Memory B cell (primary cell): ENCODE measurements at regions not wholly inside any gene's neighbourhood (a gene's known extent, or its start where the extent isn't known, plus 50 kb on each side); places are given as distances from the start of the nearest gene placed in this dataset.
"Not testable (repeated sequence)": the region's sequence is repeated elsewhere in the genome, so short reads cannot be mapped to it uniquely, and the experiment has no call there.

Experiments used
- ATAC-seq: fragments of 150-1000 bp; cut with Tn5 transposase; 2 replicates; pipeline ENCODE4 v1.10.0; 2021; ENCODE audit warnings: low read depth, mild to moderate bottlenecking, moderate library complexity
- DNase-seq, 2 donors: peaks; one replicate each; pipeline ENCODE4 v3.0.0; 2022; ENCODE audit warnings: low spot score in 2 of 2
- H3K27ac Mint-ChIP-seq: one replicate; pipeline ENCODE4 v1.8.0; 2022; ENCODE audit warnings: mild to moderate bottlenecking, moderate library complexity, mixed read lengths
- H3K27me3 Mint-ChIP-seq: one replicate; pipeline ENCODE4 v1.8.0; 2022; ENCODE audit warnings: mixed read lengths
- H3K36me3 Mint-ChIP-seq: one replicate; pipeline ENCODE4 v1.8.0; 2022; ENCODE audit warnings: mild to moderate bottlenecking, mixed read lengths
- H3K4me1 Mint-ChIP-seq: one replicate; pipeline ENCODE4 v1.8.0; 2022; ENCODE audit warnings: mixed read lengths
- H3K4me3 Mint-ChIP-seq: one replicate; pipeline ENCODE4 v1.8.0; 2022; ENCODE audit warnings: mild to moderate bottlenecking, moderate library complexity, mixed read lengths
- H3K9me3 Mint-ChIP-seq: one replicate; pipeline ENCODE4 v1.8.0; 2022; ENCODE audit warnings: mixed read lengths

- H3K9me3 Mint-ChIP-seq = peaks cover 11% of the 10 kb centered on the region
- H3K27ac Mint-ChIP-seq = no peak overlapping the region
- H3K4me1 Mint-ChIP-seq = no peaks in the 10 kb centered on the region
- H3K27me3 Mint-ChIP-seq = no peaks in the 10 kb centered on the region
- DNase-seq (no peak), ATAC-seq (no peak)
- H3K4me3 Mint-ChIP-seq = no peak overlapping the region
- no peaks in the 10 kb centered on the region for H3K36me3 Mint-ChIP-seq
These were observed 366.4 kb upstream of the NFIA start for GRCh38 chr1:60715970-60716369.

GRCh38 chr1:60709426-60709825 is 372.9 kb upstream of the NFIA start:
- Mint-ChIP-seq H3K36me3 (no peaks in the 10 kb centered on the region), H3K27me3 (peaks cover 2% of the 10 kb centered on the region)

GRCh38 chr1:60705026-60705425 is 377.3 kb upstream of the NFIA start:
- peaks cover 2% of the 10 kb centered on the region for H3K27me3 Mint-ChIP-seq
- no peak overlapping the region for H3K4me3 Mint-ChIP-seq
- DNase-seq (no peak), ATAC-seq (no peak)
- H3K9me3 Mint-ChIP-seq = peaks cover 9% of the 10 kb centered on the region
- H3K36me3 Mint-ChIP-seq = no peaks in the 10 kb centered on the region
- H3K27ac Mint-ChIP-seq = no peak overlapping the region
- no peaks in the 10 kb centered on the region for H3K4me1 Mint-ChIP-seq

More at GRCh38 chr1:60709426-60709825, 372.9 kb upstream of the NFIA start:
- no peaks in the 10 kb centered on the region for H3K4me1 Mint-ChIP-seq
- no peak overlapping the region for H3K27ac Mint-ChIP-seq
- DNase-seq (no peak), ATAC-seq (no peak)
- H3K4me3 Mint-ChIP-seq = no peak overlapping the region
- peaks cover 17% of the 10 kb centered on the region for H3K9me3 Mint-ChIP-seq

- no peaks in the 10 kb centered on the region for H3K36me3 Mint-ChIP-seq
- DNase-seq (no peak), ATAC-seq (no peak)
- H3K4me3 Mint-ChIP-seq = no peak overlapping the region
- no peak overlapping the region for H3K27ac Mint-ChIP-seq
- H3K4me1 Mint-ChIP-seq = no peaks in the 10 kb centered on the region
- H3K27me3 Mint-ChIP-seq = peaks cover 2% of the 10 kb centered on the region
- H3K9me3 Mint-ChIP-seq = peaks cover 6% of the 10 kb centered on the region
These were observed 379.2 kb upstream of the NFIA start for GRCh38 chr1:60703155-60703554.

- Mint-ChIP-seq H3K4me1 (no peaks in the 10 kb centered on the region), H3K27me3 (no peaks in the 10 kb centered on the region), H3K4me3 (no peak overlapping the region), H3K9me3 (peaks cover 5% of the 10 kb centered on the region), H3K36me3 (no peaks in the 10 kb centered on the region), H3K27ac (no peak overlapping the region)
- no peak for DNase-seq
- ATAC-seq = no peak
These were observed 383.0 kb upstream of the NFIA start for GRCh38 chr1:60699325-60699724.

- no peak overlapping the region for H3K27ac Mint-ChIP-seq
These were observed 385.0 kb upstream of the NFIA start for GRCh38 chr1:60697204-60697994.

GRCh38 chr1:60696512-60696911 is 385.8 kb upstream of the NFIA start:
- Mint-ChIP-seq H3K9me3 (peaks cover 4% of the 10 kb centered on the region), H3K36me3 (no peaks in the 10 kb centered on the region), H3K4me3 (no peak overlapping the region), H3K4me1 (no peaks in the 10 kb centered on the region), H3K27me3 (no peaks in the 10 kb centered on the region), H3K27ac (no peak overlapping the region)
- no peak for DNase-seq
- no peak for ATAC-seq

More at GRCh38 chr1:60697204-60697994, 385.0 kb upstream of the NFIA start:
- Mint-ChIP-seq H3K4me1 (no peaks in the 10 kb centered on the region), H3K36me3 (no peaks in the 10 kb centered on the region), H3K4me3 (no peak overlapping the region), H3K9me3 (peaks cover 4% of the 10 kb centered on the region), H3K27me3 (no peaks in the 10 kb centered on the region)
- DNase-seq = no peak
- no peak for ATAC-seq

- Mint-ChIP-seq H3K9me3 (peaks cover 4% of the 10 kb centered on the region), H3K4me1 (no peaks in the 10 kb centered on the region), H3K36me3 (no peaks in the 10 kb centered on the region), H3K4me3 (no peak overlapping the region), H3K27me3 (no peaks in the 10 kb centered on the region), H3K27ac (no peak overlapping the region)
- no peak for DNase-seq
- ATAC-seq = no peak
These were observed 386.6 kb upstream of the NFIA start for GRCh38 chr1:60695716-60696171.

GRCh38 chr1:60694980-60695379 is 387.4 kb upstream of the NFIA start:
- peaks cover 4% of the 10 kb centered on the region for H3K9me3 Mint-ChIP-seq
- H3K27me3 Mint-ChIP-seq = no peaks in the 10 kb centered on the region
- ATAC-seq (no peak), DNase-seq (no peak)
- H3K36me3 Mint-ChIP-seq = no peaks in the 10 kb centered on the region
- H3K27ac Mint-ChIP-seq = no peak overlapping the region
- no peaks in the 10 kb centered on the region for H3K4me1 Mint-ChIP-seq
- no peak overlapping the region for H3K4me3 Mint-ChIP-seq

- Mint-ChIP-seq H3K27ac (no peak overlapping the region), H3K36me3 (no peaks in the 10 kb centered on the region), H3K4me3 (no peak overlapping the region), H3K4me1 (no peaks in the 10 kb centered on the region), H3K27me3 (no peaks in the 10 kb centered on the region), H3K9me3 (peaks cover 5% of the 10 kb centered on the region)
- DNase-seq (no peak), ATAC-seq (no peak)
These were observed 390.3 kb upstream of the NFIA start for GRCh38 chr1:60692031-60692430.

- H3K27ac Mint-ChIP-seq, H3K4me3 Mint-ChIP-seq, H3K27me3 Mint-ChIP-seq, DNase-seq, ATAC-seq, H3K4me1 Mint-ChIP-seq, H3K9me3 Mint-ChIP-seq, H3K36me3 Mint-ChIP-seq: not testable (repeated sequence)
These were observed 394.1 kb upstream of the NFIA start for GRCh38 chr1:60688221-60688620.

GRCh38 chr1:60681095-60681860 is 401.1 kb upstream of the NFIA start:
- ATAC-seq (no peak), DNase-seq (no peak)
- Mint-ChIP-seq H3K27me3 (peaks cover 2% of the 10 kb centered on the region), H3K27ac (no peak overlapping the region), H3K9me3 (peaks cover 6% of the 10 kb centered on the region), H3K4me3 (no peak overlapping the region), H3K4me1 (no peaks in the 10 kb centered on the region), H3K36me3 (no peaks in the 10 kb centered on the region)

GRCh38 chr1:60679524-60680375 is 402.6 kb upstream of the NFIA start:
- no peaks in the 10 kb centered on the region for H3K36me3 Mint-ChIP-seq
- no peak overlapping the region for H3K4me3 Mint-ChIP-seq
- H3K27ac Mint-ChIP-seq = no peak overlapping the region

GRCh38 chr1:60678802-60679201 is 403.6 kb upstream of the NFIA start:
- Mint-ChIP-seq H3K27me3 (peaks cover 2% of the 10 kb centered on the region), H3K4me1 (no peaks in the 10 kb centered on the region), H3K36me3 (no peaks in the 10 kb centered on the region), H3K4me3 (no peak overlapping the region), H3K27ac (no peak overlapping the region), H3K9me3 (peaks cover 3% of the 10 kb centered on the region)
- ATAC-seq = no peak
- DNase-seq = no peak

More at GRCh38 chr1:60679524-60680375, 402.6 kb upstream of the NFIA start:
- Mint-ChIP-seq H3K27me3 (peaks cover 2% of the 10 kb centered on the region), H3K4me1 (no peaks in the 10 kb centered on the region), H3K9me3 (peaks cover 4% of the 10 kb centered on the region)
- DNase-seq (no peak), ATAC-seq (no peak)
